ENCODE measurements at regions not wholly inside any gene's neighbourhood (a gene's known extent, or its start where the extent isn't known, plus 50 kb on each side); places are given as distances from the start of the nearest gene placed in this dataset.
"Not testable (repeated sequence)": the region's sequence is repeated elsewhere in the genome, so short reads cannot be mapped to it uniquely, and the experiment has no call there.

DNA sequence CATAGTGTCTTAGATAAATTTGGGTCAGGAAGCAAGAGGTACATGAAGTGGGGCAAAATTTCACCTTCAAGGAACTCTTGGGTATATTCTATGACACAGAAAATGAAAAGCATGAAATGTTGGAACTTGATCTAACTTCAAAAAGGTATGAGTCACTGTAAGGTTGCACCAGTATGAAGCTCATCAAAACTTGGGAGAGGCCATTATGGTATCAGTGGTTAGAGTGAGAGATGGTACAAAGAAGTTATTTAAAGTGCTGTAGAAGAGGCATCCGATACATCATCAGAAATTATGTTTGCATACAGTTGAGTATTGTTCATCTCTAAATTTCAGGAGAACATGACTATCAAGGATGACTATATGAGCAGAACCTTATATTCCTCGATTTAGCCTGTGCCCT is 302.9 kb upstream of the SUCLG2 start:
- no peak for DNase-seq (ENCODE audit: low read depth in 2 of 2)

GRCh38 chr3:67947808-67948508 is 293.5 kb upstream of the SUCLG2 start:
- no peak for DNase-seq (ENCODE audit: low read depth in 2 of 2)

DNA sequence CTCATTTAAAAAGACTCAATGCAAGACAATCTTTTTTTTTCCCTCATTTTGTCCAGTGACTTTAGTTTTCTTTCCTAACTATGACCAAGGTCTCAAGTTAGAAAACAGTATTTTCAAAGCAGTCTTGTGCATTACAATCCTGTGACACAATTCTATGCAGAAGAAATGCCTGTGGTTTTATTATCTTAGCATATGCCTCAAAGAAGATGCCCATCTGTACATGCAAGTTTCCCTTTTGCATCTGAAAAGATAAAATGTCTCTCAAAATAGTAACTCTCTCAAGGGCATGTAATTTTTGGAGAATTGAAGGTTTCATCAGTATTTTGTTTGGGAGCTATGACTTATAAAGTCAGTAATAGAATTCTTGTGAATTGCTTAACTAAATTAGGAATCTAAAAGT is 292.0 kb upstream of the SUCLG2 start:
- DNase-seq (ENCODE audit: low read depth in 2 of 2): peak in 1 of 2 experiments; percentile 3

- no peak for DNase-seq (ENCODE audit: low read depth in 2 of 2)
Observed at GRCh38 chr3:67943546-67943945, 289.1 kb upstream of the SUCLG2 start.

DNA sequence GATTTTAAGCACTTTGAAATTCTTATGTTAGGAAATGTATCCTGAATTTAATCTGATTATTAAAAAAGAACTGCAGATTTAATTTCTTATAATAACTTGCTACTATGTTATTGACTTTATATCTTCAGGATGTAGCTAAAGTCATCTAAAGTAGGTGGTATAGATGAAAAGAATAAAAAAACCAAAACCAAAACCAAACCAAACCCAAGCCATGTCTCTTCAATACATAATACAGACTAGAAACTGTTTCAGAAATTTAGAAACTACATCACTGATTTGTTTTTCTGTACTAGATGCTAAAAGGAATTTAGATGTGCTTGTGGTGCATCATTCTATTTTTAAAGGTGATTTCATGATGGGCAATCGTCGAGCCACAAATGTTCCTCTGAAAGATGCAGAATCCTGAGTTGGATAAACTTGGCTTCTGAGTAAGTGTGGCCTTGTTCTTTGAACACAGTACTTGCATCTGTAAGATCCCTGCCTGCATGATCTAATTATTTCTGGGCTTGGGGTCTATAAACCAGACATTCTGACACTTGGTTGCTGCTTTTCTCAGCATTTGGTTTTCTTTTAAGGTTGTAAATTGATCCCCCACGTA is 287.1 kb upstream of the SUCLG2 start:
- no peak for DNase-seq (ENCODE audit: low read depth in 2 of 2)

DNA sequence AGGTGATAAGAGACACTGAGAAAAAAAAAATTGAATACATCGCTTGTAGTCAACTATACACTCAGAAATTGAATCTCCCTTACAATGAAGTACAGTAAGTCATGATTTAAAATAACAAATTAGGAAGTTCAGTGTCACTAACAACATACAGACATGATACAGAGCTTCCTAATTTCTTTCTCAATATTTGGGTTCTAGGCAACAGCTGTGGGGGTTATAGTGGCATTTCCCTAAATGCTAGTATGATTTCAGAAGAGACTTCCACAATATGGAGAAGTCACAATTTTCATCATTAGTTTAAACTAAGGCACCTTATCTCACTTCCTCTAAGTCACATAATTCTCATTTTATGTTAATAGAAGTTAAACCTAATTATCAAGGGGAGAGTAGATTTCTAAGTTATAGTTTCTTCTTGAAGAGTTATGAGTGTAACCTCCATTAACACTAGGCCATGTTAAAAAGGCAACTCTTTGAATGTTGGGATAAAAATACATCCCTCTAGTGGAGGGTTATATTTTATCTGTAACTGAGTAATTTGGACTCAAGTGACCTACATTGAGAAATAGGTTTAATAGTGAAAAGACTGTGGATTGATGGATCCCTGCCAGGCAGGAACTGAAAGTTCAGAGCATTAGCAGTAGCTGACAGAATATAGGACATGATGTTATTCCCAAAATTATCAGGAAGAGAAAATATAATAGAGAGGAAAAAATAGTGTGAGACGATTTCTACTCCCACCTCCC is 286.0 kb upstream of the SUCLG2 start:
- DNase-seq (ENCODE audit: low read depth in 2 of 2): peak in 1 of 2 experiments; percentile 4

DNA sequence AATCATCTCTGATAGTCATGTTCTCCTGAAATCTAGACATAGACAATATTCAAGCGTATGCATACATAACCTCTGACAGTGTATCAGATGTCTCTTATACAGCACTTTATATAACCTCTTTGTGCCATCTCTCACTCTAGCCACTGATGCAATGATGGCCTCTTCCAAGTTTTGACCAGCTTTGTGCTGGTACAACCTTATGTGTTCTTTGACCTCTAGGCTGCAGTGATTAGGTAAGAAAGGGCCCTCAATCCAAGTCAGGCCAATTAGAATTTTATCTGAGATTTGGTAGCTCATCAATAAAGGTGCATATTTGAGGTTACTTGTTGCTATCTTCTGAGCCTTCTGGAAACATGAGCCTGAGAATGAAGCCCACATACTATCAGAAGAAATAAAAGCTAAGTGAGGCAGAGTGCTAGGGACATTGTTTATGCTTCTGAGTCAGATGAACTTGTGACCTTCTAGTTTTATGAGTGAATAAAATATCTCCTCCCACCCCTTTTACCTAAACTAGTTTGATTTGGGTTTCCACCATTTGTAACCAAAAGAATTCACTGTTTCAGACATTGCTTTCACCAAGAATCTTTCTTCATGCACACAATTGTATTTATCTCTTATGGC is 283.2 kb upstream of the SUCLG2 start:
- DNase-seq (ENCODE audit: low read depth in 2 of 2): no peak

DNA sequence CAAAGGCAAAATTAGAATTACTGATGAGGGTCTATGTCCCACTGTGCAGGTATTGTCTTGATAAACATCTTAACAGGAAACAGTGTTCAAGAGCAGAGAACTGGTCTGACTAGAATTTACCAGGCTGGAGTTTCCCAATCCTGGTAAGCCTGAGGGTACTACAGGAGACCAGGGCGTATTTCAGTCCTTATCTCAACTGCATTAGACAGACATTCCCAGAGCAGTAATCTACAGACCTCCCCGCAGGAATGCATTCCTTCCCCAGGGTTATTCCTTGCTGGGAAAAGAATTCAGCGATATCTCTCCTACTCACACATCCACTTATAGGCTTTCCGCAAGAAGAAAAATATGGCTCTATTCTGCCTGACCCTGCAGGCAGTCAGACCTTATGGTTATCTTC is 276.0 kb upstream of the SUCLG2 start:
- not testable (repeated sequence) for DNase-seq (ENCODE audit: low read depth in 2 of 2)

DNA sequence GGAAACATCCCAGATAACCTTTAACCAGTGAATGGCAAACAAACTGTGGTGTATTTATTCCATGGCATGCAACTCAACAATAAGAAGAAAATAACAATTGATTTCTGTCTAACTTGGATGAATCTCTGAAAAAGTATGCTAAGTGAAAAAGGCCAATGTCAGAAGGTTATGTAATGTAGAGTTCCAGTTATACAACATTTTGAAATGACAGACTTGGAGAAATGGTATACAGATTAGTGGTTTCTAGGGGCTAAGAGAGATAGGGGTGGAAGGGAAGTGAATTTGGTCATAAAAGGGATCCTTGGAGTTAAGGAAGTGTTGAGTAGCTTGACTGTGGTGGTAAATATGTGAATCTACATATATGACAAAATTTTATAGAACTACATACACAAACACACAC is 269.4 kb upstream of the SUCLG2 start:
- DNase-seq (ENCODE audit: low read depth in 2 of 2): no peak

GRCh38 chr3:67920969-67921368 is 266.6 kb upstream of the SUCLG2 start:
- no peak for DNase-seq (ENCODE audit: low read depth in 2 of 2)

DNA sequence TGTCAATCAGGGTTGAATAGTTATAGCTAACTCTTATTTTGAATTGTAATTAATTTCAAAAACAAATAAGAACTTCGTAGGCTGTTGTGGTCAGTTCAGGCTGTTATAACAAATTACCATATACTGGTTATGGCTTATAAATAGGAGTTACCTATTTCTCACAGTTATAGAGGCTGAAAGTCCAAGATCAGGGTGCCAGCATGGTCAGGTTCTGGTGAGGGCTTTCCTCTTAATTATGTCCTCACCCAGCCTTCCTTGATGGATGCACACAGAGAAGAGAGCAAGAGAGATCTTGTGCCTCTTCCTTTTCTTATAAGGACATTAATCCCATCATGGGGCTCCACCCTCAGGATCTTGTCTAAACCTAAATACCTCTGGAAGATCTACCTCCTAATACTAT is 265.9 kb upstream of the SUCLG2 start:
- DNase-seq (ENCODE audit: low read depth in 2 of 2): no peak

DNA sequence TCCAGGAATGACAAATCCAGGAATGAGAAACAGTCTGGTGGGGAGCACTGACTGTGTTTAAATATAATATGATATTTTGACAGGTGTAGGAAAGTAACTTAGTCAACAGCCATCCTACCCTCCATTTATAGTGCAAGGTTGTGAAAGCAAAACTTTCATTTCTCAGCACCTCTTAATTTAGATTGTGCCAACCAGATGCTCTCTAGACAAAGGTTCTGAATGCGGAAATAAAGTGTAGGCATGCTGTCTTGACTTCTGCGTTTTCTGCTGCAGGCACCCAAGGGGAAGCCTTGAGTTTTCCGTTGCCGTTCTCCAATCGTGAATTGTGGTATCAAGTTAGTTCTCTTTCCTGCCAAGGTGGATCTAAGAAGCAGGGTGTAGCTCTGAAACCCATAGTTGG is 261.9 kb upstream of the SUCLG2 start:
- DNase-seq (ENCODE audit: low read depth in 2 of 2): no peak

DNA sequence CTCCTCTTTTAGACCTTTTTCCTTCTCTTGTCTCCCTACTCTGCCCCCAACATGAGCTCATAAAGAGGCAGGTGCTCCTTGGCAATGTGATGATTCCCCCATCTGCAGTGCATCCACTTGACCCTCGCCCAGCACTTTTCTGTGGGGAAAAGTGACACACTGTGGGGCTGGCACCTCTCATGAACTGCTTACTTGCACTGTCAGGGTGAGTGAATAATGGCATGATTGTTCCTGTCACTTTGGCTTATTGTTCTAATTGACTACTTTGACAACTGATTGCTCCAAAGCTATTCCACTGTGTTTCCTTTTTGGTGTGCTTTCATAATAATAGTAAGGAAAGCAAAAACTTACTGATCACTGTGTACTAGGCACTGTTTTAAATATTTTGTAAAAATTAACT is 253.3 kb upstream of the SUCLG2 start:
- DNase-seq (ENCODE audit: low read depth in 2 of 2): no peak

GRCh38 chr3:67906261-67906660 is 251.8 kb upstream of the SUCLG2 start:
- peak; percentile 1 to 7 for DNase-seq (ENCODE audit: low read depth in 2 of 2)

GRCh38 chr3:67901681-67902080 is 247.3 kb upstream of the SUCLG2 start:
- no peak for DNase-seq (ENCODE audit: low read depth in 2 of 2)

DNA sequence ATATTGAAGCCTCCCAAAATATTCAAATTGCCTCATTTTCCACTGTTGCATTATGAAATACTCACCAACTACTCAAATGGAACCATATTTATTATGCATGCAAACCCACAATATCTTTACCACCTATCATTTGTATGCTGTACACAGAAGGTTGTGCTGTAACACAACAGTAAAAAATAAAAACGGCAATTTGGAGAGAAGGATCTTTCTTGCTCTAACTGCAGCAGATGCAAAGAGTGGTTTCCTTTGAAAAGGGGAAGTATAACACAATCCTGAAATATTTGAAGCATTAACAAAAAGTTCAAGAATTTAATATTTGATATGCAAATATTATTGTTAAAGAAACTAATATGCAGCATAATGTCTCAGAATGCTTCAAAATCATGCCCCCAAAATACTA is 244.5 kb upstream of the SUCLG2 start:
- no peak for DNase-seq (ENCODE audit: low read depth in 2 of 2)

DNA sequence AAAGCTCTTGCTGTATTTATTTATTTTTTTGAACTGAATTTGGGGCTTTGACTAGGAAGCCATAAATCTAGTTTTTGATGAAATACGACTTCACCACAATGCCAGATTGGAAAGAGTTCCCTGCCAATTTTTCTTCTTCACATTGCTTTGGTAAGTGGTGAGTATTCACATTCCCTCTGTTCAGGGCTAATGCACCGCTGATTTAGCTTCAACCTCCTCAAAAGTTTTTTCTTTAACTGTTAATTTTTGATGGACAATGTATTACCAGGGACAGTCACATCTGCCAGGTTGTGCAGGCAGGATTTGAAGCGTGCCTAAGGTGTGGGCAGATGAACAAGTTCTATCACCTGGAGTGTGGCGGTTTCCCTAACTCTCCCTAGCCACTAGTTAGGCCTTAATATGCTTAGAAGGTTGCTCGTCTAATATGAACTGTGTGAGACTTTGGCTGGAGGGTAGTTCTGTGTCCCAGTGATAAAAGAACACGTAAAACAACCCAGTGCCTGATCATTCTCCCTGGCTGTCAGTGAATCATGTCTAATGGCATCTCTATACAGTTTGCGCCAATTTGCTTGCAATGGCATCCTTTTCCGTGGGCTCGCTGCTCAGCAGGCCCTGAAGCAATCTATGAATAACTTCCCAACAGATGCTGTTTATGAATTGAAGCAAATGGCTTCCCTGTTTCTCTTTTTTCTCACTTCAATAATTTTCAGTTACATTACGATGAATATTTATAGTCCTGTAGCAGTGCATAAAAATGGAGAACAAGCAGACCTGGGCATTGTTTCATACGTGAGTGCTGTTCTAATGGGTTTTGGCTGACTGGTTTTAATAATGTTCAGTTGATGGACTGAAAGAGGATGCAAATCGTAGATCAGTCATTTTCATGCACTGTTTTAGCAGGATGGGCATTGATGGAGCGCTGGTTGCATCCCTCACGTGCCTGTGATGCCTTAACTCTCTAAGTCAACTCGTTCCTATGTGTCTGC is 243.2 kb upstream of the SUCLG2 start:
- no peak for DNase-seq (ENCODE audit: low read depth in 2 of 2)

DNA sequence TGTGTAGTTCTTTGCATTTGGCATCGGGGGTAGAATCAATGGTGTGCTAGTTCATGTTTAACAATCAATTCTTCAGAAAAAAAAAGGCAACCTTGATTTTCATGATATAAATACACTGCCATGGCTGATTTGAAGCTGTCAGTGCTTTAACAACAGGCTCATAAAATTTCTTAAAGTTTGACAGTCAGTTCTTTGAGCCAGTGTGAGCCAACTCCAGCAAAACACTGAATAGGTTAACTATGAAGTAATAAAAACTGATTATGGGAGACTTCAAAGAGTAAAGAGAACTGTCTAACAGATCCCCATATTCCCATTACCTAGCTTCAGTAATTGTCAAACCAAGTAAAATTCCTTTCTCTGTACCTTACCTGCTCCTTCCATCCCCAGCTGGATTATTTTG is 241.7 kb upstream of the SUCLG2 start:
- DNase-seq (ENCODE audit: low read depth in 2 of 2): no peak

DNA sequence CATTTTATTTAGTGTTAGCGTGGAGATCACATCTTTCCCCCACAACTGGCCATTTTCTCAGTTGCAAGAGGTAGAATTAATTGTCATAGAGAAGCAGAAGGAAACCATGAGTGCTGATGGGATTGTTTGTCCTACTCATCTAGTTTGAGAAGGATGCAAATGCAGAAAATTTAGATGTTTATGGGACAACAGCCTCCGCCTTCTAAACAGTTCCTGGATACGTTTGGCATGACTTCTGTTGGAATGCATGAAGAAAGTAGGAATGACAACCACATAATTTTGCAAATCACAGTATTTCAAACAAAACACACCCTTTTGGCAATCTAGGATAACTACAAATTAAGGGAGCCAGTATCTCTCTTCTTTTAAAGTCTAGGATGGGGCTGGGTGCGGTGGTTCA is 240.1 kb upstream of the SUCLG2 start:
- DNase-seq (ENCODE audit: low read depth in 2 of 2): no peak

- DNase-seq (ENCODE audit: low read depth in 2 of 2): no peak
Observed at GRCh38 chr3:67884345-67884744, 229.9 kb upstream of the SUCLG2 start.

DNA sequence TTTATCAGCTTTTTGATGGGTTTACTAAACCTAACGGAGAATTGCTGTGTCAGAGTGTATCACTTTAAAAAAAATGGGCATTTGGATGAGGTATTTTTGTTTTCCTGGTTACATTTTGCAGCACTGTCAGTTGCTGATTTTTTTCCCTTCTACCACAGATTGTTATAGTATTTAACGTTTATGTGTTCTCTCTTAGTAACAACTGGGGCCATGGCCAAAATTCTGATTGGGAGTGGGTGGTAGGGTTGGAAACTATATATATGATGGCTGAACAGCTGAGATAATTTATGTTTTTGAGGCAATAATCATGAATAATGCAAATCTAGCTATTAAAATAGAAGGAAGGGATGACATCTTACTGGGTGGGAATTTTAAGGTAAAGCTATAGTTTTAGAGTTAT is 229.4 kb upstream of the SUCLG2 start:
- DNase-seq (ENCODE audit: low read depth in 2 of 2): no peak
